AG04450 (cell line): ENCODE measurements at regions not wholly inside any gene's neighbourhood (a gene's known extent, or its start where the extent isn't known, plus 50 kb on each side); places are given as distances from the start of the nearest gene placed in this dataset.

ENCODE experiments used
- CTCF ChIA-PET: fragments of 300-600, 350-600 bp; formaldehyde crosslinking; extraction: SDS; loops from one replicate; lab custom pipeline; 2022; ENCODE audit warnings: antibody characterized with exemption, inconsistent platforms; lab: Charles Lee
- POLR2A ChIA-PET: fragments of 350-600 bp; formaldehyde crosslinking; extraction: SDS; loops from one replicate; lab custom pipeline; 2021; ENCODE audit warnings: antibody characterized with exemption, inconsistent platforms; lab: Yijun Ruan, JAX
- DNase-seq: peaks from one replicate; pipeline ENCODE4 v3.0.0-alpha.2; 2011; ENCODE audit warnings: low read depth, low spot score
- H3K27ac ChIP-seq: one replicate; pipeline ENCODE4 v1.5.1; 2012; ENCODE audit warnings: low read depth, low read length, control low read depth
- H3K27me3 ChIP-seq: one replicate; pipeline ENCODE4 v1.6.0; 2012; ENCODE audit warnings: low read length; ENCODE audit not compliant: control insufficient read depth, insufficient read depth
- H3K4me3 ChIP-seq: 2 replicates; pipeline ENCODE4 v1.5.1; 2011; ENCODE audit warnings: mild to moderate bottlenecking, low read depth, low read length, control low read depth
- H3K9me3 ChIP-seq: 2 replicates; pipeline ENCODE4 v1.5.1; 2012; ENCODE audit warnings: low read length; ENCODE audit not compliant: control insufficient read depth, insufficient read depth
- TF ChIP-seq, protein P1 (sequence below): IDR thresholded peaks from 2 replicates; pipeline ENCODE4 v1.5.1; 2011; ENCODE audit warnings: low read depth, low read length, control low read depth, inconsistent platforms

DNA sequence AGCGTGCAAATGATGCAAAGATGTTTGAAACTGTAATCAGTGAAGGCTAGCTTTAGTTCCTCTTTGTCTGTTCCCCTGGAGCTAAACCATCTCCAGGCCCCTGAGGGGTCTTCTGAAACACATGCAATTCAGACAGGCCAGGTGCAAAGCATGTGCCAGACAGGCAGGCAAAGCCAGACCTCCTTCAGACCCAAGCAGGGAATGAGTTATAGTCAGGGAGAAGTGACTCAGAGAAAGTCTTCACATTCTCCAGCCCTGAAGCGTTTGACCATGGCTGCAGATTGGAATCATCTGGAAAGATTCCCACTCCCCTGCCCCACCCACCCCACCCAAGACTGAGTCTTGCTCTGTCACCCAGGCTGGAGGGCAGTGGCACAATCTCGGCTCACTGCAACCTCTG, 187.0 kb upstream of the ISX start:
- POLR2A ChIA-PET = no interaction called here
- Histone ChIP-seq H3K4me3 (no peak overlapping the region), H3K9me3 (peaks cover 41% of the 10 kb centered on the region), H3K27ac (no peak overlapping the region), H3K27me3 (no peaks in the 10 kb centered on the region)
- CTCF ChIA-PET = no interaction called here
- DNase-seq = no peak
- TF ChIP-seq, protein P1, sequence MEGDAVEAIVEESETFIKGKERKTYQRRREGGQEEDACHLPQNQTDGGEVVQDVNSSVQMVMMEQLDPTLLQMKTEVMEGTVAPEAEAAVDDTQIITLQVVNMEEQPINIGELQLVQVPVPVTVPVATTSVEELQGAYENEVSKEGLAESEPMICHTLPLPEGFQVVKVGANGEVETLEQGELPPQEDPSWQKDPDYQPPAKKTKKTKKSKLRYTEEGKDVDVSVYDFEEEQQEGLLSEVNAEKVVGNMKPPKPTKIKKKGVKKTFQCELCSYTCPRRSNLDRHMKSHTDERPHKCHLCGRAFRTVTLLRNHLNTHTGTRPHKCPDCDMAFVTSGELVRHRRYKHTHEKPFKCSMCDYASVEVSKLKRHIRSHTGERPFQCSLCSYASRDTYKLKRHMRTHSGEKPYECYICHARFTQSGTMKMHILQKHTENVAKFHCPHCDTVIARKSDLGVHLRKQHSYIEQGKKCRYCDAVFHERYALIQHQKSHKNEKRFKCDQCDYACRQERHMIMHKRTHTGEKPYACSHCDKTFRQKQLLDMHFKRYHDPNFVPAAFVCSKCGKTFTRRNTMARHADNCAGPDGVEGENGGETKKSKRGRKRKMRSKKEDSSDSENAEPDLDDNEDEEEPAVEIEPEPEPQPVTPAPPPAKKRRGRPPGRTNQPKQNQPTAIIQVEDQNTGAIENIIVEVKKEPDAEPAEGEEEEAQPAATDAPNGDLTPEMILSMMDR = no peak

DNA sequence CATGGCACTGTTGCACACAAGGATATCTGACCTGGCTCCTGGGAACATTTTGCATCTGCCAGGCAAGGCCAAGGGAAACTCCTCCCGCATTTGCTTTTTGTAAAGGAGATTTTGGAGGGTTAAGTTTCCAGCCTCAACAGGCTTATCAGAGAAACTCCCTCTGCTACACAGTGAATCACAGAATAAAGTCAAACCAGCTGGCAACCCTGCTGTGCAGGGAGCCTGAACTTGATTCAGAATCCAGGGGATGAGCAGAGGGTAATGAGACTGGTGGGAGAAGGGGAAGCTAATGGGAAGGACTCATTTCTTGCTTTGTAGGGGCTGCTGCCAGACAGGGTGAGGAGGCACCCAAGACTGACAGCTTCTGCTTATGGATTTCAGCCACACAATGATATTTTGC, 185.3 kb upstream of the ISX start:
- POLR2A ChIA-PET = no interaction called here
- CTCF ChIA-PET = no interaction called here
- Histone ChIP-seq H3K9me3 (peaks cover 40% of the 10 kb centered on the region), H3K27me3 (no peaks in the 10 kb centered on the region), H3K27ac (no peak overlapping the region), H3K4me3 (no peak overlapping the region)
- DNase-seq = no peak
- TF ChIP-seq, protein P1 = no peak

DNA sequence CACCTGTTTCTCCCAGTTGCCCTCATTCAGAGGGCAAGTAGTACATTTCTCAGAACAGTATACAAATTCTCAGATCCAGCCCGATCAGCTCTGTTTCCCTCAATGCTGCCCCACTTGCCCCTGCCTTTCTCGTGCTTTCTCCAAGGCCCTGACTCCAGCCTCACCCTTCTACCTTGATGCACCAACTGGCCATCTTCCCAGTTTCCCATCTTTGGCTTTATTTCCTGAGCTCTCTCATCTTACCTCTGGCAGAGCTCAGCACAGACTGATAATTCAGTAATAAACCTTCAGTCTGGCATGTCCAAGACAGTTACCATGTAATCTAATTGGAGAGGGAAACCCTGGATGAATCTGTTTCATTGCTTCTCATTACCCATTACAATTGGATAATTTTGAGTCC, 184.5 kb upstream of the ISX start:
- TF ChIP-seq, protein P1 = no peak

DNA sequence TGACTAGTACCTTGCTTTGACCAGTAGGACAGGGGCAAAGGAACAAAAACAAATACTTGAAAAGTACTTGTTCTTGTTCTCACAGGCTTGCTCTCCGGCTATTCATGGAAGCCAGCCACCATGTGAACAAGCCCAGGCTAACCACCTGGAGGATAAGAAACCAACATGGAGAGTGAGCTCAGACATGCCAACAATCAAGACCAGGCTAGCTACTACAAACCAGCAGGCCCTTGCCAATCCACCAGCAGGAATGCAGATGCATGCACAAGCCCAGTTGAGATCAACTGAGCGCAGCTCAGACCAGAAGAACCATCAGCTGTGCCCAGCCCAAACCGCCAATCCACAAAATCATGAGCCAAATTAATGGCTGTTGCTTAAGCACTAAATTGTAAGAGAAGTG, 180.1 kb upstream of the ISX start:
- TF ChIP-seq, protein P1 = no peak
- ChIA-PET CTCF (no interaction called here), POLR2A (no interaction called here)
- no peaks in the 10 kb centered on the region for H3K27me3 ChIP-seq
- peaks cover 29% of the 10 kb centered on the region for H3K9me3 ChIP-seq
- no peak overlapping the region for H3K27ac ChIP-seq
- no peak overlapping the region for H3K4me3 ChIP-seq
- no peak for DNase-seq

More for the DNA sequence above, 184.5 kb upstream of the ISX start:
- H3K4me3 ChIP-seq = no peak overlapping the region
- ChIA-PET CTCF (no interaction called here), POLR2A (no interaction called here)
- H3K27ac ChIP-seq = no peak overlapping the region
- no peak for DNase-seq
- H3K27me3 ChIP-seq = no peaks in the 10 kb centered on the region
- peaks cover 41% of the 10 kb centered on the region for H3K9me3 ChIP-seq

DNA sequence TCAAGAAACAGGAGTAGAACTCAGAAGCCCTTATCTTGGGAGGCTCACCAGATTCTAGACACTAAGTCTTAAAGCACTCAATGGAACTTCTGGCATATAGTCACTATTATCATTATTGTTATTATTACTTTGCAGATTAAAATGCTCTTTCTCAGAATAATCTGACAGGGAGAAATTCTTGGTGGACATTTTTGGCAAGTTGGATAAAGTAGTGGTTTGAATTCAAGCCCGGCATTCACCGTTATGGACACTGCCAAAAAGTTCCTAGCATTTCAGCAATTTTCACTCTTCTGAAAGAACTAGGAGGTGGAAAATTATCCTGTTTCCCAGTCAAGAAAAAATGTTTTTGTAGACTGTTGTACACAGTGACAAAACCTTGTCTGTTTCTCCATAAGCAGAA, 179.6 kb upstream of the ISX start:
- CTCF ChIA-PET = no interaction called here
- Histone ChIP-seq H3K27me3 (no peaks in the 10 kb centered on the region), H3K27ac (no peak overlapping the region), H3K9me3 (peaks cover 25% of the 10 kb centered on the region), H3K4me3 (no peak overlapping the region)
- POLR2A ChIA-PET = no interaction called here
- TF ChIP-seq, protein P1 = no peak
- DNase-seq = no peak
